ENCODE measurements at regions not wholly inside any gene's neighbourhood (a gene's known extent, or its start where the extent isn't known, plus 50 kb on each side); places are given as distances from the start of the nearest gene placed in this dataset.

DNA sequence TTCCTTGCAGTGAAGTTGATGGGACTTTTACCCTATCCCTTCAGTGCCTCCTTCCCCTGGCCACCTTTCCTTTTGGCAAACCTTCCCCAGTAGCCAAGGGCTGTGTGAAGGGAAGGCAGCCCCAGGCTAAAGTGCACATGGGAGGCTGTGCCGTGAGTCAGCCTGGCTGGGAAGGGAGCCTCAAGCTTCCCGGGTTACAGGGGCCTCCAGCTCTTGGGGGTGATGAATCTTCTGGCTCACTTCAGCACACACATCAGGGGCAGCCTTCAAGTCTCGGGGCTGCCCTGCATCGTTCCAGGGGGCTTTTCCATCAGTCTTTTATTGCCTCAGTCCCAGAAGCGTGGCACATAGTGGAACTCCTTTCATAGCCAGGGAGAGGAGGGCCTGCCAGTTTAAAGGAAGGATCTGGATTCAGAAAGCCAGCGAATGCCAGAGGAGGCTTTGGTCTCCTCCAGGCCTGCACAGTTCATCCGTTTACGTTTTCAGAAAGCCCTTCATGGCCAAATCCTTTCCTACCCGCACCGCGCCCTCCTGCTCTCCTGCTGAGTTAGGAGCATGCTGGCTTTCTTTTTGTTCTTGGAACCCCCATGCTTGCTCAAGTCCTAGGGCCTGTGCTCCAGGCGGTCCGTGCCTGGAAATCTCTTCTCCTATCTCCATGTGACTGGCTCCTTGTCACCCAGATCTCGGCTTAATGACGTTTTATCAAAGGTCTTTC is 134.8 kb upstream of the KLF4 start:
- DNase-seq = no peak

DNA sequence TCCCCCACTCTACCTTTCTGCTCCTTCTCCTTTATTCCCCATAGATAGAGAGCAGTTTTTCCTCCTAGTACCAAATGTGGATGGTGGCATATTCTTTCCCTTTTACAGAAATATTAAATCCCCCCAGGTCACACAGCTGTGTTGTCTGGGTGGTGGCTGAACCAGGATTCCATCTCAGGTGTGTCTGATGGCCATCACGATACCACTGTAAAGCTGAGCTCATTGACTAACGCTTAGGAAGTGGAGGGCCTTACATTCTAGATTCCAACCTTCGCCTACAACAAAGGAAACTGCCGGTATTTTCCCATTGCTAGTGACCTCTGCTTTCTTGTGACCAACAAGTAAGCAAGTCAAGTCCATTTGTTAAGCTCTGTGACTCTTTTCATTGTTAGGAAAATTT is 131.9 kb upstream of the KLF4 start:
- DNase-seq = no peak

DNA sequence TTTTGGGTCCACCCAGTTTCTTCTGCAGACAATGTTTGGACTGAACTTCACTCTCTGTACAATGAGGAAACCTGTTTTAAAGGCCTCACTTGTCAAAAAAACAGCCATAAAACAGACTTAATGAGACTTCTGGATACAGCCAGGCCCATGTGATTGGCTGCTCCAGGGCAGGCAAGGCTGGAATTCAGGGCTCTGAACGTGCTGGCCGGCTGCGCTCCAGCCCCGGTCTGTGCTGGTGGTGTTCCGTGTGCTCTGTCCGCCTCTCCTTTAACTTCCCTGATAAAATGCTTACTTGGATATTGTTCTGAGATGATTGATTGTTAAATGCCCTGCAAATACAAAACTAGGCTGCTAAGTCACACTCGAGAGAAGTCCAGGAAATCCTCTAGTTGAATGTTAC is 131.2 kb upstream of the KLF4 start:
- DNase-seq = no peak

DNA sequence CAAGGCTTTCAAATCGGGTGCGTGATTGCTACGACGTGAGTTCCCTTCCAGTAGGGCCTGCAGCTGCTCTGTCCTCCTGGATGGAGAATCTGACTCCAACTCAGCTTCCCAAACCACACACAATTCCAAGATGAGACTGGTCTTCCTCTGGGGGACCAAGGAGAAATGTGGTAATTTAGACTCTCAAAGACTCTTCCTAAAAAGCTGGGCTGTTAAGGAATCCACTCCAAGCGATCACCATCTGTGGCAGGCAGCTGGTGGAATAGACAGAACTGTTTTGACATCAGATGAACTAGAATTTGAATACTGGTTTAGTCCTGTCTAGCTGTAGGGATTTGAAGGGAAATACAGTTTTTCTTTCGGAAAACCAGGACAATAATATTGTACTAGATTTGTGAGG is 130.7 kb upstream of the KLF4 start:
- no peak for DNase-seq

DNA sequence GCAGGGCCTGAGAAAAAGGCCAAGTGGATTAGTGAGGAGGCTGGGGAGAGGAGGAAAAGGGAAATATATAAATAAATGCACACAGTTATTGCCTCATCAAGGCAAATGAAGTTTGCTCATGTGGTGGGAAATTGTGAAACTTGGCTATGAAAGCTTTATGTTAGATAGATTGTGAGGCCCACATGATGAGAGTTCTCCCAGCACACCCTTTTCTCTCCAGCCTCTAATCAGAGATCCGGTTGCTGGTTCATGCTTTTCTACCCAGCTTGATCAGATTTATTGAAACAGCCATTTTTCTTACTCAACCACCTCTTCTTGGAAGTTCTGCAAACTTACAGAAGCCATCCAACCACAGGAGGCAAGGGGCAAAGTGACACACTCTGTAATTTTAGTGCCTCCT is 125.8 kb upstream of the KLF4 start:
- DNase-seq = no peak

DNA sequence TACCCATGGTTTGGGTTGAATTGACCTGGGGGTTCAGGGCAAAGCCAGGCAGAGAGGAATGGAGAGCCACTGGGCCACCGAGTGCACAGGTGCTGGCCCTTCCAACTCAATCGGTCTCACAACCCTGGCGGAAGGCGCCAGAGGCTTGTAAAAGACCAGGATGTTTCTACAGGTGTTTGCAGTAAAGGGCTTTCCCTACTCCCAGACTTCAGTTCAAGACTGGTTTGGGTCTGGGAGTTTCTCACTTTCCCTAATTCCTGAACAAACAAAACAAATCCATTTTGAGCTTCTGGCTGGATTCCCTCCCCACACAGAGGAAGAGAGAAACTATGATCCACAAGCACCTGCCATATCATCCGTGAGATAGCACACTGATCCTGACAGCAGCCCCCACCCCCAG is 125.2 kb upstream of the KLF4 start:
- no peak for DNase-seq

DNA sequence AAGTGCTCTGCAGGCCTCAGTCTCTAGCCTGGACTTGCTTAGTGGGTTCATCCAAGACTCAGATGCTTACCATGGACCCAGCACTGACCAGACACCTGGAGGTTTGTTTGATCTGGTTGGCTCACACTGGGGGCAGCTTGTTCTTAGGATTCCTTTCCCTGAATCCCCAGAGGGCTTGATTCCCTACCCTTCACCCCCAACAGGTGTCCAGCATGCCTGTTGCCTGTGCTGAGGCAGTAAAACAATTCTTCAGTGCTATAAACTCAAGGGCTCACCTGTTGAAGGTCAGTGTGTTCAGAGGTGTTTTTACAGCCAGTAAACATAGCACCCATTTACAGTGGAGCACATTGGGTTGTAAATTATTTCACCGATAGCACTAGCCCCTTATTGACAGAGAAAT is 123.8 kb upstream of the KLF4 start:
- no peak for DNase-seq

DNA sequence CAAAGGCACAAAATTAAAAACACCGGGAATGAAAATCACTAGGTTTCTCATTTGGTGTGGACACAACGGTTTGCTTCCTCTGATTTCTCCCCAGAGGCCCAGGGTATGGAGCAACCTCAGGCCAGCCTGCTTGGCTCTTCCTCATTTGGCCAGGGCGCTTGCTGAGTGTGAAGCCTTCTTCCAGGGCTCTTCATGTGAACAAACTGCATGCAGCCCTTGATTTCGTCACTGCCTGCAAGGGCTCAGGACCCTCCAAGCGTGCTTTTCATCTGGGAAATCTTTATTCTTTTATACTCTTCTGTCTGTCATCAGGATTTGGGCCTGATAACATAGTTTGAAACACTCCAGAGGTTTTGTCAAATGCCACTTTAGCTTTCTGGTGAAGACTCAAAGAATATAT is 122.6 kb upstream of the KLF4 start:
- no peak for DNase-seq

DNA sequence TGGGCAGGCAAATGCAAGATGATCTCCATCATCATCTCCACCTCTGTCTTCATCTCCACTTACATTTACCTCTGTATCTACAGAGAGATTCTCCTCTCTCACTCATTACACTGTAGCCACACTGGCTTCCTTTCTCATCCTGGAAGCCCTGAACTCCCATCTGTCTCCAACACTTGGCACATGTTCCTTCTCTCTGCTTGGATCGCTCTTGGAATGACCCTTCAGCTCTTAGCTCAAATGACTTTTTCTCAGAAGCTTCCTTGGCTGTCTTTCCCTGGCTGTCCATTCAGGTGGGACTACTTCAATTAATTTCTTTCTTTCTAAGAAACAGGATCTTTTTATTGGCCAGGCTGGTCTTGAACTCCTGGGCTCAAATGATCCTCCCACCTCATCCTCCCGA is 120.0 kb upstream of the KLF4 start:
- DNase-seq = no peak

DNA sequence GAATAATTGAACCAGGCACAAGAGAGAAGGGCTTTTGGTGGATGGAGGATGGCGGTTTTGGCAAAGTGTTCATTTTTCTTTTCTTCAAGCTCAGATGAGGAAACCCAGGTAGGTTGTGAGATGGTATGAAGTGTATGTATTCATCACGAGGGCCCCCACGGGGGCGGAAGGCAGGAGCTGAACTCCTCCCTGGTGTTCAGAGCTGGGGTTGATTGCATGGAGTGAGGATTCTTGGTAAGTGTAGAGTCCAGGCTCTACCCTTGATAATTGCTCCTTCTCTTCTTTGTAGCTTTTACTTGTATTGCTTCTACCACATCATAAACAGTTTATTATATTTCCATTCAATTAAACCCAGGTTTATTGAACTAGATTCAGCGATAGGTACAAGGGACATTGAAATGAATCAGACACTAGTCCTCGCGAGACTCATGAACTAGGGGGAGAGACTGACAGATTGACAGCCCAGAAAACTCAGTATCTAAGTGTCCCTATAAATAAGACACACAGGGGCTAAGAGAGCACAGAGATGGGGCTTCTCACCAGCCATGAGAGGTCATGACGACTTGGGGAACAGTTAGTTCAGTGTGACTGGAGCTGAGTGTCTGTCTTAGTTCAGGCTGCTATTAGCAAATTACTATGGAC is 116.7 kb upstream of the KLF4 start:
- no peak for DNase-seq

DNA sequence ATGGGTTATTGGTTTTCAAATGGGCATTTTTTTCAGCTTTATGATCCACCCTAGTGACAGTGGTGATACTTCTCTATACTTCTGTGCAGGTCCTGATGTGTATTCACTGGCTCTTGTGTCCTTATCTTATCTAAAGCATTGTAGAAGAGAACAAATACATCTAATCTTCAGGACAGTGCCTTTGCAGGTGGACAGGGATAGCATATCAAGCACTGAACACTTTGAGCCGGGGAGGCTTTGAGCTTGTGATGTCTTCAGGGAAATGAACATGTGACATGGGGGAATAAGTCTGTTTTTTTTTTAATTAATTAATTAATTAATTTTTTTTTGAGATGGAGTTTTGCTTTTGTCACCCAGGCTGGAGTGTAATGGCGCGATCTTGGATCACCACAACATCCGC is 115.5 kb upstream of the KLF4 start:
- DNase-seq = no peak

DNA sequence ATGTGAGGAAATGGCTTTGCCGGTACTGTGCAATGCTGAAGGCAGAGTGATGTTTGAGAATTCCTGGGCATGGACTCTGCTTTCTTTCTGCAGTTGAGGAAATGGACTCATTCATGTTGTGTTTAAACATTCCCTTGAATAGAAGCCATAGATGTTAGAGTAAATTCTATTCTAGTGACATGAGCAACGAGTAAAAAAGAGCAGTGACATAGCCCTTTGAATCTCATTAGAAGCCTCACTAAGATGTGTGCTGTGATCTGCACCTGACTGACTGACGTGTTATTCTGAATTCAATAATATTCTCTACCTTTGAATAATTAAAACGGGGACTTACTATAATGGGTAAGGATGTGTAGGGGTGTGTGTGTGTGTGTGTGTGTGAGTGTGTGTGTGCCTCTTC is 113.7 kb upstream of the KLF4 start:
- no peak for DNase-seq

DNA sequence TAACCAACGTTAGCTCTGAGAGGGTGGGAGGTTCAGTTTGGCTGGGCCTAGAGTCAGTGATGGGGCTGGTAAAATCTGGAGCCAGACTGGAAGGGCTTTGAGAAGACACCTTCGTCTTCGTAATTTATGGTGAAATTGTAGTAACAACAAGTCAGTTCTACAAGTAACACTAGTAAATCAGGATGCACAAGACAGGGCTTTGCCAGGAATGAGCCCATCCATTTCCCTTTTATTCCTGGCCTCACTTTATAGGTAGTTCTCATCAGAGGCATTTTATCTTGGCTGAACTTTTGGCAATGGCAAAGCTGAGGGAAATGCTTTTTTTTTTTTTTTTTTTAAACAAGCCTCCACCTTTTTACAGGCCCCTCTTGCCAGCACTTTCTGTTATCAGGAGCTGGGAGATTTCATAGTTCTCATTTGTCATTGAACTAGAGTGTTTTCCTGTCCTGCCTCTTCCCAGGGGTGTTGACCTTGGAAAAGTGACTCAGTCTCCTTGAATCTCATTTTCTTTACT is 110.5 kb upstream of the KLF4 start:
- no peak for DNase-seq

DNA sequence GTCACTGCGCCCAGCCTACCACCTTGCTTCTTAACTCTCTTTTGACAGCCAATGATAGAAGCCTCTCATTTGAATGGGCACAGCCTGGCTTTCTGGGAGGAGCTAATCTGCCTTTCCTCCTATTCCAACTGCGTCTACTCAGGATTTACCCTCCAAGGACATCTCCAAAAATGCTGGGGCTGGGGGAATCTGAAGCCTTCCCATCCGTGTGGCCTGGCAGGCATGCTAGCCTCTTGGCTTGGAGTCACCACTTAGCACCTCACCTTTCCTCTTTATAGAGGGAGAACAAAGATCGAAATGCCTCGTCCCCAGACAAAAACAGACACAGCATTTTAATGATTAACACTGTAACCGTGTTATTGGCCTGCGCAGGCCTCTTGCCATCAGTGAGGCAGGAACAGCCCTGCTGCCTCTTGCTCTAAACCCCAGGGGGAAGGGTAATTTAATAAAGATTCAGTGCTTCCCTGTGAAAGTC is 108.2 kb upstream of the KLF4 start:
- no peak for DNase-seq

DNA sequence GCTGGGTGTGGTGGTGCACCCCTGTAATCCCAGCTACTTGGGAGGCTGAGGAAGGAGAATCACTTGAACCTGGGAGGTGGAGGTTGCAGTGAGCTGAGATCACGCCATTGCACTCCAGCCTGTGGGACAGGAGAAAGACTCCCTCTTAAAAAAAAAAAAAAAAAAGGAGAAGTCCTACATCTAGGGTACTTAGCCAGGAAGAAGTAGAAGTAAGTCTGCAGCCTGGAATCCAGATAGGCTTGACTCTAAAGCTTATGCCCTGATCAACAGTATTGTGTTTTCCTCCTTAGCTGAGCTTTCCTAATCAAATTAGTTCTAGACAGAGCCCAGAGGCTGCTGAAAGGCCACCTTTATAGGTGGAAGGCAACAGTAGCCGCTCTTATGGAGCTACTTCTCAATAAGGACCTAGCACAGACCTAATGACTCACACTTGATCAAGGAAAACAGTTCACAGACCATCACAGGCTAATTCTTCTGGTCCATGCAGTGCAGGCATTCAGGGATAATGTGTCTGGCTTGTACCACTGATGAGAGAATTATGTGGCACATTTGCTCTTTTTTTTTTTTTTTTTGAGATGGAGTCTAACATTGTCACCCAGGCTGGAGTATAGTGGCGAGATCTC is 105.5 kb upstream of the KLF4 start:
- no peak for DNase-seq

DNA sequence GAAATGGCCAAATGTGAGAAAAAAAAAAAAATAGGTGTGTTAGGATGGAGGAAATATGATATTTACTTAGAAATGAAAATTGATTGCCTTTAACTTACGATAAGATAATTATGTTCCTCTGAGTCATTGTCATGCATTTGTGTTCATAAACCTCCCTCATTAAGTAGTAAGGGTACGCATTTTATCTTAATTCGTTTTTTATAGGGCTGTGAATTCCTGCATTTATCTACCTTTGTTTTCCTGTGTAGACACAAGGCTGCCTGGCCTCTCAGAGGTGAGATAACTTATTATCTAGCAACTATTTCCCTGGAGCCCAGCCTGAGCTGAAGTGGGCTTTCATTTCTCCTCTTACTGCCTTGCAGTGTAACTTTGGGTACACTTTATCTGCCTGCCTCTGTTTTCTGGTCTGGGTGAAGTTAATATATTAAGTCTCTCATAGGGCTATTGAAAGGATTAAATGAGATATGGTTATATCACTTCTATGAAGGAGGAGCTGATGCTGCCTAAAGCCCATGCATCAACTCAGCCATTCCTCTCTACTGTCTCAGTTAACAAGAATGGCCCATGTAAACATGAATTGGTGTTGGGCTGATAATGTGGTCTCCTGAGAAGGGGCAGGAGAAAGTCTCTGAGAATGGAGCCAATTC is 103.8 kb upstream of the KLF4 start:
- no peak for DNase-seq

DNA sequence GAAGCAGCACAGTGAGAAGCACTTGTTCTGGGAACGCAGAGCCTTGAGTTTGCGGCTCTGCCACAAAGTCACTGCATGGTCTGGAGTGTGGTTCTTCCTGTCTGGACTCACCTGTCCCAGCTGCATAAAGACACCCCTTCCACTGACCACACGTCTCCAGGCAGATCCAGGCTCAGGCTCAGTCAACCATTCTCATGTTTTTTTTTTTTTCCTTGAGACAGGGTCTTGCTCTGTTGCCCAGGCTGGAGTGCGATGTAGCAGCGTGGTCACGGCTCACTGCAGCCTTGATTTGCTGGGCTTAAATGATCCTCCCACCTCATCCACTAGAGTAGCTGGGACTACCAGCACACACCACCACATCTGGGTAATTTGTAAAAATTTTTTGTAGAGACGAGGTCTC is 102.9 kb upstream of the KLF4 start:
- no peak for DNase-seq

DNA sequence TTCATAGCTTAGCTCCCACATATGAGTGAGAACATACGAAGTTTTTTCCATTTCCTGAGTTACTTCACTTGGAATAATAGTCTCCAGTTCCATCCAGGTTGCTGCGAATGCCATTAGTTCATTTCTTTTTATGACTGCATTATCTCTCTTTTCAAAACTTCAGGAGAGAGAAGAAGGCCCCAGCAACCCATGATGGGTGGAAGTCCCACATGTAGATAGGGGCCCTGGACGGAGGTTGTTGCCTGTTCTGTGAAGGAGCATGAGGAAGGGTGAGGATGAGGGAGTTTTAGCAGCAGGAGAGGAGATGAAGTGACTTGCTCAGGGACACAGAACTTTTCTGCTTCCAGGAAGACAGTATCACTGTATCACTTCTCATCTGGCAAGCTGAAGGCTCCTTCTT is 102.2 kb upstream of the KLF4 start:
- no peak for DNase-seq

DNA sequence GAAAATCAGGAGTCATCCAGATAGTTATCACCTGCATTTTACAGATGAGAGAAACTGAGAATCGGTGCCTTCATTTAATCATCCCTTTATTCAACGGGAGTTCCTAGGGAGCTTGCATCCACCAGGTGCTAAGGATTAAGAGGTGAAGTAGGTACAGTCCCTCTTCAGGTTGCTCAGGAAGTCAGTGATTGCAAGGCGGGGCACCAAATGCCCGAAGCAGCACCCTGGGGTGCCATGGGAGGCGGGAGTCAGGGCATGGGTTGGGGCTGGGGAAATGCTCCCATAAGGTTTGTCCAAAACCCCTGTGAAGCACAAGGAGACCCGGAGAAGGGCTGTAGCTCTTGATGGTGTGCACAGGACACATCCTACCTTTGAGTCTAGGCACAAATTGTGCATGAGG is 98.8 kb upstream of the KLF4 start:
- no peak for DNase-seq

DNA sequence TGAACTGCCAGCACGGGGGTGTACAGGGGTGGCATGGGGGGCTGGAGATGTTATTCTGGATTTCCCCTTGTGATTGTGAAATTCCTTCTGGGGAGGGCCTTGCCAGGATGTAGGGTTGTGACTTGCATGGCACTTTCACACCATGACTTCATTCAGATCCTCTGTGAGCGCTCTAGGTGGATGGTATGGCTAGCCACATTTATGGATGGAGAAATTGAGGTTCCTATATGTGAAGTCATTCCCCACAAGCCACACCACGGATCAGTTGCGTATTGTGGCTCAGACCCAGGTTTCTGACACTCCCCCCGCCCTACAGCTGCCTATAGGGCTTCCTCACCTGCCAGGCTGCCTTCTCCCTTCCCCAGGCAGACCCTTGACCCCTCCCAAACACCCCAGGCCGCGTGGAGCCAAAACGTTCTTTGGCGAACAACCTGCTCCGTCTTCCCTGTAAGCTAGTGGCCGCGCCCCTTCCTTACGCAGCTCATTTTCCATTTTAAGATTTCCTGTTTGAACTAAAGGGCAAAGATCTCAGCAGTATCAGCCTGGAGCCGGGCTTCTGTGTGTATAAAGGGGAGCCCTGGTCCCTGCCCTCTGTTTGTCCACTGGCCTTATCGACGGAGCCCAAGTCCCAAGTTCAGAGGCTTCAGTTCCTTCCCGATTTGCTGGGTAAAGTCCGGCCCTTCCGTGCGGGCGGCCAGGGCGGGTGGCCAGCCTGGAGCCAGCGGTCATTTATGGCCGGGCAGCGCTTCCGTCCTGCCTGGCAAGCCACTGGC is 97.8 kb upstream of the KLF4 start:
- no peak for DNase-seq

DNA sequence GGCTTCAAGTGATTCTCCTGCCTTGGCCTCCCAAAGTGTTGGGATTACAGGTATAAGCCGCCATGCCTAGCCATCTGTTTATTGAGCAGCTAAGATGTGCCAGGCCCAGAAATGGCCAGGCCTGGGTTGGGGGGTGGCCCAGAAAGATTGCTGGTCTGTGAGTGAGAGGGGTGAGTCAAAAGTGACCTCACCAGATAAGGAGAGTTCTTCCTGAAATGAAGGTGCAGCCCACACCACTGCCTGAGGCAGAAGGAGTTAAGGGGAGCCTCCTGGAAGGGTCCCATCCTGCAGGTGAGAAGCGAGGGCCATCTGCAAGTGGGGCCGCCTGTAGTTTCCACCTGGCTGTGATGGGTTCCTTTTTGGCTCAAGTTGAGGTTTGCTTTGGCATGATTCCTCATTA is 96.9 kb upstream of the KLF4 start:
- no peak for DNase-seq

DNA sequence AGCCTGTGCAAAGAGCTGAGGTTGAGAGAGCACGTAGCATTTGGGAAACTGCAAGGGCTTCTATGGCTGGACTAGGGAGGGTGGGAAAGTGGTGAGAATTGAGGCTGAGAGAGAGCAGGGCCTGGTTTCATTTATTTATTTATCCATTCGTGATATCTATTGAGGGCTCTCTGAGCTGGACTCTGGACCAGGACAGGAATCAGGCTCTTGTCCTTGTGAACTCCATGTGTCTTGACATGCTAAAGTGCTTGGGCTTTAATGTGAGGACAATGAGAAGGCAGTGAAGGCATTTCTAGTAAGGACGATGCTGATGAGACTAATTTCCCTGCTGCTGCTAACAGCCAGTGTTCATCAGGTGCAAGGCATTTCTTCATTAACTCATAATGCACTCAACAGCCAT is 95.9 kb upstream of the KLF4 start:
- no peak for DNase-seq

DNA sequence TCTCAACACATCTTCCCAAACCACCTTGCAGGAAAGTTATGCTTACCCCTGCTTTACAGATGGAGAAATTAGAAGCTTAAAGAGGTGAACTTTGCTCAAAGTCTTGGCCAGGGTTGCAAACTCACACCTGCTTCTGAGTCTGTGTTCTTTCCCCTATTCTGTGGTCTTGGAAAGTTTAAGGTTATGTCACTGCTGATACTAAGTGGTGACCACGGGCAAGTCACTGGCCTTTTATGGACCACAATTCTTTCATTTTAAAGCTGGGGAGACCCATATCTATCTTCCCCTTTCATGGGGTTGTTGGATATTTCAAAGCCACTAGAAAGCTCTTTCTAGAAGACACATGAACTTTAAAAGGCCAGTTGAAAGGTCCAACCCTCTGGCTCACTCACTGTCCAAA is 95.4 kb upstream of the KLF4 start:
- DNase-seq = no peak

Measured in activated CD4-positive, CD25-positive, alpha-beta regulatory T cell (primary cell).